ENCODE measurements at regions not wholly inside any gene's neighbourhood (a gene's known extent, or its start where the extent isn't known, plus 50 kb on each side); places are given as distances from the start of the nearest gene placed in this dataset.
A peak's percentile ranks its signal among the peaks of the same experiment; 100 is the strongest.

GRCh38 chr13:99064624-99065234, 86.9 kb upstream of the DOCK9 start:
- TF ChIP-seq, protein P1, sequence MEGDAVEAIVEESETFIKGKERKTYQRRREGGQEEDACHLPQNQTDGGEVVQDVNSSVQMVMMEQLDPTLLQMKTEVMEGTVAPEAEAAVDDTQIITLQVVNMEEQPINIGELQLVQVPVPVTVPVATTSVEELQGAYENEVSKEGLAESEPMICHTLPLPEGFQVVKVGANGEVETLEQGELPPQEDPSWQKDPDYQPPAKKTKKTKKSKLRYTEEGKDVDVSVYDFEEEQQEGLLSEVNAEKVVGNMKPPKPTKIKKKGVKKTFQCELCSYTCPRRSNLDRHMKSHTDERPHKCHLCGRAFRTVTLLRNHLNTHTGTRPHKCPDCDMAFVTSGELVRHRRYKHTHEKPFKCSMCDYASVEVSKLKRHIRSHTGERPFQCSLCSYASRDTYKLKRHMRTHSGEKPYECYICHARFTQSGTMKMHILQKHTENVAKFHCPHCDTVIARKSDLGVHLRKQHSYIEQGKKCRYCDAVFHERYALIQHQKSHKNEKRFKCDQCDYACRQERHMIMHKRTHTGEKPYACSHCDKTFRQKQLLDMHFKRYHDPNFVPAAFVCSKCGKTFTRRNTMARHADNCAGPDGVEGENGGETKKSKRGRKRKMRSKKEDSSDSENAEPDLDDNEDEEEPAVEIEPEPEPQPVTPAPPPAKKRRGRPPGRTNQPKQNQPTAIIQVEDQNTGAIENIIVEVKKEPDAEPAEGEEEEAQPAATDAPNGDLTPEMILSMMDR (IDR thresholded peaks at IDR 0.05; ENCODE audit: low read length, missing control alignments), result no peak
- H3K4me3 ChIP-seq (replicated peaks; ENCODE audit: low read depth, low read length), result no peak overlapping the region
- no peak for DNase-seq (ENCODE audit: low read depth)

GRCh38 chr13:99065235-99066015, 87.6 kb upstream of the DOCK9 start:
- no peak for DNase-seq (ENCODE audit: low read depth)
- H3K4me3 ChIP-seq (replicated peaks; ENCODE audit: low read depth, low read length), result no peak overlapping the region
- TF ChIP-seq, protein P1 (IDR thresholded peaks at IDR 0.05; ENCODE audit: low read length, missing control alignments), result no peak

DNA sequence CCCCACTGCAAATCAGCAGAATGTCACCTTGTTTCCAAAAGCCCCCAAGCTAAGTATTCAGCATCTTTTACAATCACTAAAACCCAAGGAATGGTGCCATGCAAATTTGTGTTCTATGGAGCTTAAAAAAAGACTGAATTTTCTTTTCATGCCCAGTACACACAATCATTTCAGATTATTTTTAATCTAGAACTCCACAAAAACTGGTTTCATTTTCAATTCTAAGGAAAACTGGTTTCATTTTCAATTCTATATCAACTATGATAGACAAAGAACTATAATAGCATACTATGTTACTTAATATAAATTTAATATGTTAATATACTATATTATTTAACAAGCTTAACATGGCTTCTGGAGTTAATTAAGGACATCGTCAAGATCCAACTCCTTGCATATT, 88.4 kb upstream of the DOCK9 start:
- DNase-seq (ENCODE audit: low read depth), result no peak
- TF ChIP-seq, protein P1 (IDR thresholded peaks at IDR 0.05; ENCODE audit: low read length, missing control alignments), result no peak
- H3K4me3 ChIP-seq (replicated peaks; ENCODE audit: low read depth, low read length), result no peak overlapping the region

DNA sequence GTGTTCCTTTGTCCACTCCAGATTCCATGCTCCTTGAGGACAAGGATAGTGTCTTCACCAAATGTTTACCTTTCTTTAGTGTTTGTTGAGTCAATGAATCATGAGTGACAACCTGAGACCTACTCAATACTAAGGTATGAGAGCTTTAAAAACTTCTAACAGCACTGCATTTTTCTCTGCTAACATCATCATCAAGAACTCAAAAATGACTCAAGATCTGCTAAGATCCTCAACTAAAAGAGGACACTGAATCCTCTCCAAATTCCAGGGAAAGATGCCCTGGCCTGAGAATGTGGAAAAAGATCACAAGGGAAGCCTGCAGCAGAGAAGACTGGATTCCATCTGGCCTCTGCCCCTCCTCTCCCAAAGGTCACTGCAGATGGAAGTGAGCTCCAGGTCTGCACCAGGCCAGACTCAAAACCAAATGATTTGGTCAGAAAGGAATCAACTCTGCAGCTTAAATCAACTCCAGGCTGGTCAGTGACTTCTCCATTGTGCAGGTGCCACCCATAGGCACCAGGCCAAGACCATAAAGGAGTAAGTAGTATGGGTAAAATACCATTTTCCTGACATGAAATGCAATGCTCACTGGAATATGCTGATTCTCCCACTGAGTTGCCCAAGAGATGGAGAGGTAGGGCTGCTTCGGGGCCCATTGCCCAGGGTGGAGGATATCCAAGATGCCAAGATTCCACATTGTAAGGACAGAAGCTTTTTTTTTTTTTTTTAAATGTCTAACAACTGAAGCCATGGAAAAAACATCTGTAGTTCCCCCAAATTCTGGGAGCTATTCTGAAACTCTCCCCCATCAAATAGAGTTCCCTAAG, 89.5 kb upstream of the DOCK9 start:
- TF ChIP-seq, protein P1 (IDR thresholded peaks at IDR 0.05; ENCODE audit: low read length, missing control alignments), result no peak
- no peak overlapping the region for H3K4me3 ChIP-seq (replicated peaks; ENCODE audit: low read depth, low read length)
- DNase-seq (ENCODE audit: low read depth), result peak; percentile 53

DNA sequence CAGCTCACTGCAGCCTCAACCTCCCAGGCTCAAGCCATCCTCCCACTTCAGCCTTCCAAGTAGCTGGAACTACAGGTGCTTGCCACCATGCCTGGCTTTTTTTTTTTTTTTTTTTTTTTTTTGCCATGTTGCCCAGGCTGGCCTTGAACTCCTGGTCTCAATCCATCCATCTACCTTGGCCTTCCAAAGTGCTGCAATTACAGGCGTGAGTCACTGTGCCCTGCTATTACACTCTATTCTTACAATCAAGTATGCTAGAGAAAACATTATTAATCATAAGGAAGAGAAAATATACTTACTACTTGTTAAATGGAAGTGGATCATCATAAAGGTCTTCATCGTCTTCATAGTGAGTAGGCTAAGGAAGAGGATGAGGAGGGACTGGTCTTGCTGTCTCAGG, 93.3 kb upstream of the DOCK9 start:
- no peak overlapping the region for H3K4me3 ChIP-seq (replicated peaks; ENCODE audit: low read depth, low read length)
- no peak for DNase-seq (ENCODE audit: low read depth)
- TF ChIP-seq, protein P1 (IDR thresholded peaks at IDR 0.05; ENCODE audit: low read length, missing control alignments), result no peak

DNA sequence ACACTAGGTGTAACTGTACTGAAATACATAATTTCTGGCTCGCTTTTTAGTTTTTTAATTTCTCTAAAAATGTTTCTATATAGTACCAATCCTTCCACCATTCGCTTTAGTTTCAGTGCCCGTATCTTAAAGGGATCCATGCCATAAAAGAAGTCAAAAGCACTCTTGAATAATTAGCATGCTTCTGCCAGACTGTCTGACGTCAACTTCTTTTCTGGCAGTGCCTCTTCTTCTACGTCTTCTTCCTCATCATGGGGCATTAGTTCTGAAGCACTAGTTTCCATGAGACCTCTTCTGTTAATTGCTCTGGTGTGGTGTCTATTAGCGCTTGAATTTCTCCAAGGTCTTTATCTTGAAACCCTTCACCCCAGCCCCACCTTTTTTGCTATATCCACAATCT, 93.8 kb upstream of the DOCK9 start:
- DNase-seq (ENCODE audit: low read depth), result no peak
- H3K4me3 ChIP-seq (replicated peaks; ENCODE audit: low read depth, low read length), result no peak overlapping the region
- TF ChIP-seq, protein P1 (IDR thresholded peaks at IDR 0.05; ENCODE audit: low read length, missing control alignments), result no peak
